Trophoblast cell (in vitro differentiated cells and primary cell): ENCODE measurements at regions not wholly inside any gene's neighbourhood (a gene's known extent, or its start where the extent isn't known, plus 50 kb on each side); places are given as distances from the start of the nearest gene placed in this dataset.

Source experiments
- DNase-seq, 2 donors: peaks; one replicate each; pipeline ENCODE4 v3.0.0-alpha.2; 2016
- H2AFZ ChIP-seq: 2 replicates; pipeline ENCODE4 v1.6.1; 2013; ENCODE audit warnings: low read length, moderate library complexity, mild to moderate bottlenecking; ENCODE audit not compliant: insufficient read depth, poor library complexity
- H2AK5ac ChIP-seq: 2 replicates; pipeline ENCODE4 v1.6.1; 2013; ENCODE audit warnings: mild to moderate bottlenecking, low read length
- H2BK120ac ChIP-seq: 2 replicates; pipeline ENCODE4 v1.6.1; 2013; ENCODE audit warnings: low read length, mild to moderate bottlenecking, moderate library complexity; ENCODE audit not compliant: insufficient read depth, poor library complexity
- H2BK12ac ChIP-seq: 2 replicates; pipeline ENCODE4 v1.6.1; 2013; ENCODE audit warnings: mild to moderate bottlenecking, low read length, moderate library complexity
- H2BK5ac ChIP-seq: 2 replicates; pipeline ENCODE4 v1.6.1; 2013; ENCODE audit warnings: low read length, low read depth, moderate library complexity, mild to moderate bottlenecking; ENCODE audit not compliant: poor library complexity
- H3K14ac ChIP-seq: 2 replicates; pipeline ENCODE4 v1.6.1; 2013; ENCODE audit warnings: mild to moderate bottlenecking, low read length
- H3K18ac ChIP-seq: 2 replicates; pipeline ENCODE4 v1.6.1; 2013; ENCODE audit warnings: mild to moderate bottlenecking, low read length
- H3K23ac ChIP-seq: 2 replicates; pipeline ENCODE4 v1.6.1; 2013; ENCODE audit warnings: low read length
- H3K27ac ChIP-seq: 2 replicates; pipeline ENCODE4 v1.5.1; 2013; ENCODE audit warnings: low read depth, mild to moderate bottlenecking, inconsistent platforms, low read length, moderate library complexity
- H3K27me3 ChIP-seq: 2 replicates; pipeline ENCODE4 v1.6.1; 2013; ENCODE audit warnings: inconsistent platforms, mild to moderate bottlenecking, low read length, moderate library complexity; ENCODE audit not compliant: insufficient read depth
- H3K36me3 ChIP-seq, 2 experiments: 1 replicate in 1 of 2; 2 replicates in 1 of 2; pipeline ENCODE4 v1.6.1; 2013; ENCODE audit warnings: low read length in 2 of 2, mild to moderate bottlenecking in 2 of 2, moderate library complexity in 1 of 2; ENCODE audit not compliant: insufficient read depth in 2 of 2, control insufficient read depth in 1 of 2
- H3K4ac ChIP-seq: 2 replicates; pipeline ENCODE4 v1.6.1; 2013; ENCODE audit warnings: low read depth, mild to moderate bottlenecking, low read length, moderate library complexity
- H3K4me1 ChIP-seq, 2 experiments: 1 replicate in 1 of 2; 2 replicates in 1 of 2; pipeline ENCODE4 v1.6.1; 2013; ENCODE audit warnings: low read length in 2 of 2, mild to moderate bottlenecking in 2 of 2, moderate library complexity in 1 of 2; ENCODE audit not compliant: insufficient read depth in 2 of 2, control insufficient read depth in 1 of 2
- H3K4me2 ChIP-seq: 2 replicates; pipeline ENCODE4 v1.6.1; 2013; ENCODE audit warnings: inconsistent platforms, mild to moderate bottlenecking, low read length, moderate library complexity
- H3K4me3 ChIP-seq: 2 replicates; pipeline ENCODE4 v1.5.1; 2013; ENCODE audit warnings: mild to moderate bottlenecking, low read depth, low read length, inconsistent platforms
- H3K79me1 ChIP-seq: one replicate; pipeline ENCODE4 v1.6.1; 2013; ENCODE audit warnings: low read length
- H3K79me2 ChIP-seq: 2 replicates; pipeline ENCODE4 v1.6.1; 2013; ENCODE audit warnings: low read length, mild to moderate bottlenecking; ENCODE audit not compliant: control insufficient read depth, insufficient read depth, poor library complexity
- H3K9ac ChIP-seq: 2 replicates; pipeline ENCODE4 v1.6.1; 2013; ENCODE audit warnings: mild to moderate bottlenecking, low read length
- H3K9me3 ChIP-seq: 2 replicates; pipeline ENCODE4 v1.6.1; 2013; ENCODE audit warnings: low read depth, mild to moderate bottlenecking, control low read depth, inconsistent platforms, low read length; ENCODE audit not compliant: insufficient read depth
- H4K12ac ChIP-seq: 2 replicates; pipeline ENCODE4 v1.6.1; 2013; ENCODE audit warnings: low read depth, mild to moderate bottlenecking, low read length, moderate library complexity
- H4K8ac ChIP-seq: 2 replicates; pipeline ENCODE4 v1.6.1; 2013; ENCODE audit warnings: low read depth, mild to moderate bottlenecking, low read length, moderate library complexity
- H4K91ac ChIP-seq: one replicate; pipeline ENCODE4 v1.6.1; 2013; ENCODE audit warnings: low read depth, mild to moderate bottlenecking, low read length, moderate library complexity
- WGBS: extraction: QIAGEN DNeasy Blood & Tissue Kit; methylation state at CpG from one replicate; pipeline ENCODE4 v1.1.7; 2013; ENCODE audit warnings: missing lambda C conversion rate; ENCODE audit not compliant: insufficient read length, insufficient coverage; ENCODE audit errors: extremely low coverage; 5-methylcytosine and 5-hydroxymethylcytosine counted together

- Histone ChIP-seq H2BK120ac (no peak overlapping the region), H3K4me3 (no peak overlapping the region), H3K23ac (no peak overlapping the region), H3K27me3 (no peaks in the 10 kb centered on the region), H2AFZ (no peak overlapping the region), H3K27ac (no peak overlapping the region), H3K9me3 (peaks cover 4% of the 10 kb centered on the region), H3K4ac (no peak overlapping the region), H3K14ac (no peak overlapping the region), H4K91ac (no peak overlapping the region), H3K4me2 (no peak overlapping the region), H3K18ac (no peak overlapping the region), H3K79me2 (no peaks in the 10 kb centered on the region), H3K79me1 (no peaks in the 10 kb centered on the region), H3K4me1 (no peaks in the 10 kb centered on the region), H2AK5ac (no peak overlapping the region), H3K36me3 (no peaks in the 10 kb centered on the region), H4K12ac (no peak overlapping the region), H2BK12ac (no peak overlapping the region), H4K8ac (no peak overlapping the region), H3K9ac (no peak overlapping the region), H2BK5ac (no peak overlapping the region)
- no CpG with 5 or more reads among the region's 1 CpG for WGBS
- no peak for DNase-seq
Observed at GRCh38 chr10:128774979-128775378, 648.8 kb upstream of the MKI67 start.

GRCh38 chr10:128775743-128776142, 649.5 kb upstream of the MKI67 start:
- Histone ChIP-seq H3K9me3 (peaks cover 4% of the 10 kb centered on the region), H3K4me2 (no peak overlapping the region), H3K18ac (no peak overlapping the region), H2BK120ac (no peak overlapping the region), H3K23ac (no peak overlapping the region), H4K12ac (no peak overlapping the region), H3K4me3 (no peak overlapping the region), H3K79me1 (no peaks in the 10 kb centered on the region), H3K9ac (no peak overlapping the region), H3K79me2 (no peaks in the 10 kb centered on the region), H3K14ac (no peak overlapping the region), H3K36me3 (no peaks in the 10 kb centered on the region), H2AFZ (no peak overlapping the region), H2BK5ac (no peak overlapping the region), H3K4ac (no peak overlapping the region), H3K27me3 (no peaks in the 10 kb centered on the region), H4K91ac (no peak overlapping the region), H2BK12ac (no peak overlapping the region), H3K4me1 (no peaks in the 10 kb centered on the region), H2AK5ac (no peak overlapping the region), H4K8ac (no peak overlapping the region), H3K27ac (no peak overlapping the region)
- DNase-seq, result no peak
- no CpG with 5 or more reads among the region's 10 CpGs for WGBS

DNA sequence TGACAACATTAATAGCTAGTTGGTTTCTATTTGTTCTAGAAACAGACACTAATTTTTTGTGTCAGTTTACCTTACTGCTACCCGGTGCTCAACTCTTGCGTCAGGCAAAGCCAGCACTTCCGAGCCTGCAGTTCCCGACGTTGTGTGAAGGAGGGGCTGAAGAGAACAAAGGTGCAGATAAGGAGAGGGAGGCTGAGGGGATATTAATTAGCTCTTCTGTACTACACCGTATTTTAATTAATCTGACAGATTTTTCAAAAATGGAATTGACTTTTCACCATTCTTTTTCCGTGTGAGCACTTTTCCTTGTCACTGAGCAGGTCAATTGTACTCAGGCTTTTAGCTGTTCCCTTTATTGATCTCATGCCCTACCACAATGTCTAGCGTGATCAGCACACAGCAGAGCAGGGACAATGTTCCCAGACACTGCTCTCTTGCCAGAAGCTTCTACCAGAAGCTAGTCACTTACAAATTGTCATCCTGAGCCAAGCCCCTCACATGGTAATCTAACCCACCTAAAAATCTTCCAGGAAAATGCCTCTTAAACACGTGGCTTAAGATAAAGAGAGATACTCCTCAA, 650.5 kb upstream of the MKI67 start:
- Histone ChIP-seq H3K9ac (no peak overlapping the region), H3K27me3 (no peaks in the 10 kb centered on the region), H3K4me2 (no peak overlapping the region), H2AFZ (no peak overlapping the region), H3K23ac (no peak overlapping the region), H3K4me1 (no peaks in the 10 kb centered on the region), H4K91ac (no peak overlapping the region), H2BK120ac (no peak overlapping the region), H3K27ac (no peak overlapping the region), H3K36me3 (no peaks in the 10 kb centered on the region), H4K8ac (no peak overlapping the region), H3K18ac (no peak overlapping the region), H4K12ac (no peak overlapping the region), H2BK12ac (no peak overlapping the region), H3K14ac (no peak overlapping the region), H3K4ac (no peak overlapping the region), H3K9me3 (peaks cover 2% of the 10 kb centered on the region), H3K79me1 (no peaks in the 10 kb centered on the region), H2BK5ac (no peak overlapping the region), H2AK5ac (no peak overlapping the region), H3K4me3 (no peak overlapping the region), H3K79me2 (no peaks in the 10 kb centered on the region)
- DNase-seq, result no peak
- WGBS, result no CpG with 5 or more reads among the region's 9 CpGs

DNA sequence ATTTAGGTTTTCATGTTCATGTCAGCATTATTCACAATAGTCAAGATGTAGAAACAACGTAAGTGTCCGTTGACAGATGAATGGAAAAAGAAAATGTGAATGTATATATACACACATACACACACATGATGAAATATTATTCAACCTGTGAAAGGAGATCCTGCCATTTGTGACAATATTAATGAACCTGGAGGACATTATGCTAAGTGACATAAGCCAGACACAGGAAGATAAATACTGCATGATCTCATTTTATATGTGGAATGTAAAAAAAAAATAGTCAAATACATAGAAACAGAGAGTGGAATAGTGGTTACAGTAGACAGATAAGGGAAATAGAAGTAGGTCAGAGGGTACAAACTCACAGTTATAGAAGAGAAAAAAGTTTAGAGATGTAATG, 651.1 kb upstream of the MKI67 start:
- Histone ChIP-seq H3K27ac (no peak overlapping the region), H3K79me1 (no peaks in the 10 kb centered on the region), H3K4ac (no peak overlapping the region), H3K4me1 (no peaks in the 10 kb centered on the region), H3K79me2 (no peaks in the 10 kb centered on the region), H4K8ac (no peak overlapping the region), H3K4me3 (no peak overlapping the region), H3K9me3 (peaks cover 2% of the 10 kb centered on the region), H3K4me2 (no peak overlapping the region), H3K36me3 (no peaks in the 10 kb centered on the region), H2AK5ac (no peak overlapping the region), H2BK12ac (no peak overlapping the region), H3K9ac (no peak overlapping the region), H4K12ac (no peak overlapping the region), H2BK5ac (no peak overlapping the region), H3K27me3 (no peaks in the 10 kb centered on the region), H4K91ac (no peak overlapping the region), H2BK120ac (no peak overlapping the region), H2AFZ (no peak overlapping the region), H3K18ac (no peak overlapping the region), H3K23ac (no peak overlapping the region), H3K14ac (no peak overlapping the region)
- DNase-seq, result no peak
- WGBS, result no CpG with 5 or more reads among the region's 2 CpGs
